Glomerular visceral epithelial cell (primary cell): ENCODE measurements at regions not wholly inside any gene's neighbourhood (a gene's known extent, or its start where the extent isn't known, plus 50 kb on each side); places are given as distances from the start of the nearest gene placed in this dataset.

Experiments used
- DNase-seq: peaks from one replicate; pipeline ENCODE4 v3.0.0-alpha.2; 2016; ENCODE audit errors: extremely low spot score

DNA sequence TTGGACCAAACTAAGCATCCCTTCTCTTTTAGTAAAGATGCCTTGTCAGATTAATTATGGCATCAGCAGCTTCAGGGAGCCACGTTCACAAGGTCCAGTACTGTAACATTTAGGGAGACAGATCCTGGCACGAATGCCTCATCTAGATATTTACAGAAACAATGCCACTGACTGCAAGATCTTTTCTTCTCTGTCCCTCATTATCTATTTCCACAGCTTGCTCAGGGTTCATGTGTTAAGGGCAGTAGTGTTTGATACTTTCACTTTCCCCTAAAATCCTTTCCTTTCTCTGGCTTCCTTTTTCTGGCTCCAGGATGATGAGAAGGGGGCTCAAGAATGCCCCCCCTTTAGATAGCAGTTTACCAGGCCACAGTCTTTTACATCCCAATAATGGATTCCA is 393.9 kb downstream of the BCL11A start:
- DNase-seq: no peak

DNA sequence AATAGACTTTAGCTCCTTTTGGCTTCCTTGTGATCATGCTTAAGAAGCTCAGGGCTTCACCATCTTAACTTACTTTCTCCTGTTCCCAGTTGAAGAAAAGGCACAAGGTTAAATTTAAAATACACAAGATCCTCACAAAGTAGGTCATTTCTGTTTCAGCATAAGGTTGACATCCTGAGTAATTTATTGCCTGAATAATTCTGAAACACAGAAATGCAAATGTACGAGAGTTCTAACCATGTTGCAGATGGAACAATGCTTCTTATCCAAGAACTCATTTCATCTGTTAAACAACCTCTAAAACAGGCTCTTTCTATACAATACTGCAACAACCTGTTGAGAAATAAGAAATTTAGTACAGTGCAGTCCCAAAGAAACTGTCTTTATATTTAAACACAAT is 395.2 kb downstream of the BCL11A start:
- no peak for DNase-seq

- no peak for DNase-seq
Observed at GRCh38 chr2:60157283-60157682, 396.2 kb downstream of the BCL11A start.

DNA sequence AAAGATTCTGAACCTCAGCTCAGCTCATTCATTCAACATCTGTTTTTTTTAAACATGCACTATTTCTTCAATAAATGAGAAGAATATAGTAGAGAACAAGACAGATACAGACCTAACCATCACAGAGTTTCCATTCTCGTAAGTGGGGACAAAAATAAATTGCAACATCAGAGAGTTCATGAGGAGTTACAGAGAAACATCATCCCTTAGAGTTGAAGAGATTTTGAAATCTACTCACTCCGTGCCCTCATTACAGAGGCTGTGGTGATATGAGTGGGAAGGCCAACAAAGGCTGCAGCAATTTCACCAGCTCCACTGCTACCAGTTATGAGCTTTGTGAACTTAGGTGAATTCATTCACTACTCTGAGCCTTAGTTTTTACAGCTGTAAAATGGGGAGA is 399.3 kb downstream of the BCL11A start:
- DNase-seq: no peak

GRCh38 chr2:60152226-60152833 is 401.1 kb downstream of the BCL11A start:
- no peak for DNase-seq

GRCh38 chr2:60149176-60149575 is 404.3 kb downstream of the BCL11A start:
- no peak for DNase-seq

- no peak for DNase-seq
Observed at GRCh38 chr2:60148716-60149115, 404.7 kb downstream of the BCL11A start.

GRCh38 chr2:60140185-60140584 is 413.3 kb downstream of the BCL11A start:
- no peak for DNase-seq

- no peak for DNase-seq
Observed at GRCh38 chr2:60136913-60137312, 416.5 kb downstream of the BCL11A start.

GRCh38 chr2:60127191-60127590 is 426.3 kb downstream of the BCL11A start:
- no peak for DNase-seq

DNA sequence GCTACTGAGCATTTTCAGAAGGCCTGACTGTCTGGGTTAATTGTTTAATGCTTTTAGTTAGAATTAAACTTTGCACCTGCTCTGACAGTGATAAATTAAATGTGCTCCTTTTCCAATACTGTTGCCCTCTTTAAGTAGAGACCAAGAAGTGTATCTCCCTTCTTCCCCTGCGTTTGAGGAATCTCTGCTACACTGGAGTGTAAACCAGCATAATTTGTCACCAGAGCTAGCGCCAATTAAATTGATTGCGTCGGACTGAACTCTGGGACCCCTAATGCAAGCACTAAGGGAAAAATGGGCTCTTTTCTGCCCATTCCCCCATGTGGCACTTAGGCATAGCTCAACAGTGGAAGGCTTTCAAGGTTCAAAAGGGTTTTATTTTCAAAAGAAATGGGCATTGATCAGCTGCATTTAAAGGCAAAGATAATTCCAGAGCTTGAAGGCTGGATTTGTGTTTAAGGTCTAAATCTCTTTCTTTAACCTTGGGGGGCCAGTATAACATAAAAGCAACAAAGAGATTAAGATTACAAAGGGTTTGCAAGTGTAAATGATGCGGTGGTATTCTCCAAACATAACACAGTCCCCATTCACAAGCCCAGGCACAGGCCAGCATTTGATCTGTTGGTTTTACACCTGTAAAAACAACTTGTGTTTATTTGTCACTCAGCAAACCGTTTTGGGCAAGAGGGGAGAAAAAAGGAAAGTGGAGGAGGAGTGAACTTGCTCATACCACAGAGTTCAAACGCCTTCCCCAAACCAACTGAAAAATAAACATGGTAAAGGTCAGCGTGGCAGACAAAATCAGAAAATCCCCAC is 427.6 kb downstream of the BCL11A start:
- DNase-seq: no peak

DNA sequence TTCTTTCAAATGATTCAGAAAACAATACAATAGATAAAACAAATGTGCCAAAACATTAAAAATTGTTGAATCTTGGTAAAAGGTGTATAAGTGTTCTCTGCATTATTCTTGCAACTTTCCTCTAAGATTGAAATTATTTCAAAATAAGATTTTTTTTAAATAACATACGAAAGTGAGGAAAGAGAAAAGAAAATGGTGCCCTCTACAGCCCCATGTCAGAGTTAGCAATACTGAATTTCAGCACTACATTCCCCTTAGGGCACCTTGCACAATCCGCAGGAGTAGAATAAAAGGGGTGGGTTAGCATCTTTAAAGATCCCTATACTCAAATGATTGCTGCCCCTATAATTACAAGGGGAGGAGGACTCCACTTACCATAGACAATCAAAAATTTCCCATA is 433.7 kb downstream of the BCL11A start:
- DNase-seq: no peak

GRCh38 chr2:60118917-60119316 is 434.5 kb downstream of the BCL11A start:
- DNase-seq: no peak

- no peak for DNase-seq
Observed at GRCh38 chr2:60118061-60118460, 435.4 kb downstream of the BCL11A start.

DNA sequence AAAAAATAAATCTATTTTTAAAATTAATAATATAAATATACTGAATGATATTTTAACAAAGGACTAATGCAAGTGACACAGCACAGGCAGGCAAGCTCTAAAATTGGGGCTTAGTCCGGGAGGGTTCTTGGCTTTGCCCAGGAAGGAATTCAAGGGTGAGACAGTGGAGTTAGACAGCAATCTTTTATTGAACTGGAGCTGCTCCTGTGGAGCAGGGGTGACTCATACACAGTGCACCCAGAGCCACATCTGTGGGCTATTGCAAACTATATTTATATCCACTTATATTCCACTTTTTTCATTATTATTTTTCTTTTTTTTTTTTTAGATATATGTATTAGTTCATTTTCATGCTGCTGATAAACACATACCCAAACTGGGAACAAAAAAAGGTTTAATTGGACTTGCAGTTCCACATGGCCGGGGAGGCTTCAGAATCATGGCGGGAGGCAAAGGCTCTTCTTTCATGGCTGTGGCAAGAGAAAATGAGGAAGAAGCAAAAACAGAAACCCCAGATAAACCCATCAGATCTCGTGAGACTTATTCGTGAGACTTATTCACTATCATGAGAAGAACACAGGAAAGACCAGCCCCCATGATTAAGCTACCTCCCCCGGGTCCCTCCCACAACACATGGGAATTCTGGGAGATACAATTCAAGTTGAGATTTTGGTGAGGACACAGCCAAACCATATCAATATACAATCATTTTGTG is 437.1 kb downstream of the BCL11A start:
- DNase-seq: no peak

GRCh38 chr2:60109744-60110143 is 443.7 kb downstream of the BCL11A start:
- no peak for DNase-seq

DNA sequence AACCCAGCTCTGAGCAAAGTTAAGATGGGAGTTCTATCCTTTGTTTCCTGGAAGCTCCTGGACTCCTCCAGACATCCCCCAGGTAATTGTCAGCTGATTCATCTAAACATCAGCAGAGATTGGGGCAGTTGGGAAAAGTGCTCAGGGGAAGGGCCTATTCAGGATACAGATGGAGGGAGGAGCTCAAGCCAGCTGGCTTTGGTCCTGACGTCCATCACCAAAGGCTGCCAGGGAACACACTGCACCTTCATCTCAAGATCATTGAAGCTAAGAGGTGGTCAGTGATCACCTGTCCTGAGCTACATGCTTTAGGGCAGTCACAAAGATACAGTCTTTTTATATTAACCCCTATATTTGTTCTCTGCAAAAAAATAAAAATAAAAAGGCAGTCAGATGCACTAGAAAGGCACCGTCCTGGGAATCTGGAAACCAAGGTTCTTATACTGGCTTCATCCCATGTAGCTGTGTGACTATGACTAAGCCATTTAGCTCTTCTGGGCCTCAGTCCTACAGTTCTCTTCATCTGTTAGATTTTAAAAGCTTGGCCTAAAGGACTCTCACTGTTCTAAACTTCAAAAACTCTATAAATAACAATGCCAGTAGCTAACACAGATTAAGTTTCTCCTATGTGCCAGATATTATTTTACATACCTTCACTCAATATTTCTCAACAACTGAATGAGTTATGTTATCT is 446.5 kb downstream of the BCL11A start:
- no peak for DNase-seq

DNA sequence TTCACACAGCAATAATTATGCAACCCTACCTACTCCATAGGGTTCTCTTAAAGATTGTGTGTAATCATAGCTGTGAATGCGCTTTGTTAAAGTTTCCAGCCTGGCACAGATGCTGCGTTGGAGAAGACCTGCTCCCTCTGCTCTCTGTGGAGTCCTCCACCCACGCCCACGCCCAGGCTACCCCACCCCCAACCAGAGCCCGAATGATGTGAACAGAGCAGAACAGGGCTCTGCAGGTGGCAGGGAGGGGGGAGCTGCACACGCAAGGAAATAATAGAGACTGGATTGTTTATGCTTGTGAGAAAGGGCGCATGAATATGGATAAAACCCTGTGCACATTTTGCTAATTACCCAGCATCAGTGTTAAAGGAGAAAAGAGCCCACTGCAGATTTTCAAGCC is 447.5 kb downstream of the BCL11A start:
- DNase-seq: no peak

GRCh38 chr2:60104514-60105505 is 448.6 kb downstream of the BCL11A start:
- no peak for DNase-seq

GRCh38 chr2:60100034-60100433 is 453.4 kb downstream of the BCL11A start:
- DNase-seq: no peak

DNA sequence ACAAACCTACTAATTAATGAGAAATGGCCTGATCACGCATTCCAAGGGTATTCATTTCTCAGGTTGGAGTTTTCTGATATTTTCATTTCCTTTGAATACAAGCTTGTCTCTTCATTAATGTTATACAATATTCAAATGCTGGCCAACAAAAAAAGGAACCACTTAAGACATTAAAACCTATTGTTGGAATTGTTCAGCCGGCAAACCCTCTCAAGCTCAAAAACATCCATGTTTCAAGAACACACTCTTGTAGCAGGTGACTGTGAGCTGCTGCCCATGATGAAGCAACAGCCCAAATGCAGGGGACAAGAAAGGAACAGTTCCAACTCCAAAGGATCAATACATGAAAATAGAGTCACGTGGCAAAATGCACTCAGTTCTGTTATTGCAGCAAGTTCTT is 454.5 kb downstream of the BCL11A start:
- DNase-seq: no peak
